Liver (tissue), 8 donors: ENCODE measurements at regions not wholly inside any gene's neighbourhood (a gene's known extent, or its start where the extent isn't known, plus 50 kb on each side); places are given as distances from the start of the nearest gene placed in this dataset.

Experiments used
- DNase-seq: peaks from one replicate; pipeline ENCODE4 v3.0.0-alpha.2; 2017; ENCODE audit warnings: low spot score
- H3K27ac ChIP-seq, 2 donors: one replicate each; pipeline ENCODE4 v1.7.0; 2013; ENCODE audit warnings: inconsistent platforms in 2 of 2, low read length in 2 of 2, control low read depth in 1 of 2, low read depth in 1 of 2, mild to moderate bottlenecking in 1 of 2
- H3K27me3 ChIP-seq, 4 donors: one replicate each; pipeline versions ENCODE4 v1.6.1 to v1.7.0; 2013; ENCODE audit warnings: low read length in 3 of 4, inconsistent platforms in 1 of 4, mild to moderate bottlenecking in 1 of 4, moderate library complexity in 1 of 4; ENCODE audit not compliant: control insufficient read depth in 4 of 4, insufficient read depth in 4 of 4
- H3K36me3 ChIP-seq, 4 donors: one replicate each; pipeline versions ENCODE4 v1.6.1 to v1.7.0; 2013; ENCODE audit warnings: low read length in 3 of 4, mild to moderate bottlenecking in 3 of 4, low read depth in 1 of 4, moderate library complexity in 1 of 4; ENCODE audit not compliant: control insufficient read depth in 4 of 4, insufficient read depth in 3 of 4
- H3K4me1 ChIP-seq, 4 donors: one replicate each; pipeline versions ENCODE4 v1.6.1 to v1.7.0; 2013; ENCODE audit warnings: low read length in 3 of 4, mild to moderate bottlenecking in 3 of 4, moderate library complexity in 1 of 4; ENCODE audit not compliant: control insufficient read depth in 4 of 4, insufficient read depth in 4 of 4
- H3K4me3 ChIP-seq, 3 donors: one replicate each; pipeline versions ENCODE4 v1.6.1 to v1.7.0; 2013; ENCODE audit warnings: low read length in 3 of 3, control low read depth in 1 of 3, low read depth in 1 of 3, mild to moderate bottlenecking in 1 of 3
- H3K9ac ChIP-seq, 2 donors: one replicate each; pipeline ENCODE4 v1.7.0; 2013; ENCODE audit warnings: low read length in 2 of 2, mild to moderate bottlenecking in 2 of 2, moderate library complexity in 2 of 2, control low read depth in 1 of 2, low read depth in 1 of 2
- H3K9me3 ChIP-seq, 4 donors: one replicate each; pipeline versions ENCODE4 v1.6.1 to v1.7.0; 2013; ENCODE audit warnings: low read length in 3 of 4; ENCODE audit not compliant: control insufficient read depth in 4 of 4
- FOXA1 ChIP-seq: IDR thresholded peaks from 2 replicates; pipeline ENCODE4 v1.6.1; 2016; ENCODE audit warnings: antibody characterized with exemption
- FOXA2 ChIP-seq: IDR thresholded peaks from 2 replicates; pipeline ENCODE4 v1.6.1; 2016; ENCODE audit warnings: antibody characterized with exemption
- GABPA ChIP-seq, 2 donors: IDR thresholded peaks in 1 of 2; conservative IDR thresholded peaks in 1 of 2; 2 replicates each; pipeline ENCODE4 v1.6.1; 2016; ENCODE audit warnings: antibody characterized with exemption in 2 of 2, mild to moderate bottlenecking in 1 of 2, moderate library complexity in 1 of 2
- JUND ChIP-seq, 2 donors: IDR thresholded peaks; 2 replicates each; pipeline ENCODE4 v1.6.1; 2016; ENCODE audit warnings: antibody characterized with exemption in 2 of 2
- MAX ChIP-seq: IDR thresholded peaks from 2 replicates; pipeline ENCODE4 v1.6.1; 2016; ENCODE audit warnings: antibody characterized with exemption
- NR2F2 ChIP-seq: IDR thresholded peaks from 2 replicates; pipeline ENCODE4 v1.6.1; 2016; ENCODE audit warnings: antibody characterized with exemption
- REST ChIP-seq: IDR thresholded peaks from 2 replicates; pipeline ENCODE4 v1.6.1; 2016; ENCODE audit warnings: antibody characterized with exemption, mild to moderate bottlenecking
- SP1 ChIP-seq: IDR thresholded peaks from 2 replicates; pipeline ENCODE4 v1.6.1; 2018; ENCODE audit warnings: antibody characterized with exemption, mild to moderate bottlenecking
- TAF1 ChIP-seq: conservative IDR thresholded peaks from 2 replicates; pipeline ENCODE4 v1.6.1; 2016; ENCODE audit warnings: antibody characterized with exemption, mild to moderate bottlenecking
- WGBS: extraction: QIAGEN DNeasy Blood & Tissue Kit; methylation state at CpG from one replicate; pipeline ENCODE4 v1.1.7; 2013; 5-methylcytosine and 5-hydroxymethylcytosine counted together
- TF ChIP-seq, protein P1 (sequence below): fragments of 150-350 bp; IDR thresholded peaks from 2 replicates; pipeline ENCODE4 v1.5.1; 2017; ENCODE audit warnings: improper control_type of control experiment, low read depth, low read length; ENCODE audit not compliant: missing input control
- TF ChIP-seq, protein P2 (sequence below): IDR thresholded peaks from 2 replicates; pipeline ENCODE4 v1.6.1; 2016; ENCODE audit warnings: antibody characterized with exemption
- TF ChIP-seq, protein P3 (sequence below): IDR thresholded peaks from 2 replicates; pipeline ENCODE4 v1.6.1; 2016; ENCODE audit warnings: antibody characterized with exemption
- donor health status: healthy.
- donor health status: healthy.
- donor health status: healthy.
- donor health status: healthy.
- donor health status: healthy.

- no peak for TF ChIP-seq REST
Observed at GRCh38 chr3:159038405-159038804, 236.6 kb downstream of the MFSD1 start (continued).

DNA sequence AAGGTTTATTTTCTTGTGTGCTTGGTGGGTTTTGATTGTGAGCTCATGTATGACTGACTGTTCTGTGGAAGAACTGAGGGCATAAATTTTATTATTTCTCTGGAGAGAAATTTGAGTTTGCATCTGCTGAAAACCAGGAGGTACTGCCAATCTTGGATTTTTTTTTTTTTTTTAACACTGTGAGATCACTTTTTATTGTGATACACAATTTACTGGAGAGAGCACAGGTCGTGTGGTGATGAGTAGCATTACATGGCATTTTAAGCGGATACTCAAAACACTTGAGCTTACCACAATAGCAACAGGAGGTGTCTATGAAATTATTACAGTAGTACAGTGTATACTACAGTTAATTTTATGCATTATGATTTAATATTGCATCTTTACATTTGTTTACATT, 237.4 kb downstream of the MFSD1 start:
- no peaks in the 10 kb centered on the region for H3K36me3 ChIP-seq
- no peak overlapping the region for H3K27ac ChIP-seq
- no peak overlapping the region for H3K9ac ChIP-seq
- H3K4me1 ChIP-seq = no peaks in the 10 kb centered on the region
- no peaks in the 10 kb centered on the region for H3K9me3 ChIP-seq
- H3K27me3 ChIP-seq = peaks cover 0 to 8% (median 1%) of the 10 kb centered on the region in 4 donors
- no peak for DNase-seq
- WGBS = 53% methylated on average over 2 of the region's 2 CpGs
- no peak for TF ChIP-seq NR2F2
- TF ChIP-seq, protein P1, sequence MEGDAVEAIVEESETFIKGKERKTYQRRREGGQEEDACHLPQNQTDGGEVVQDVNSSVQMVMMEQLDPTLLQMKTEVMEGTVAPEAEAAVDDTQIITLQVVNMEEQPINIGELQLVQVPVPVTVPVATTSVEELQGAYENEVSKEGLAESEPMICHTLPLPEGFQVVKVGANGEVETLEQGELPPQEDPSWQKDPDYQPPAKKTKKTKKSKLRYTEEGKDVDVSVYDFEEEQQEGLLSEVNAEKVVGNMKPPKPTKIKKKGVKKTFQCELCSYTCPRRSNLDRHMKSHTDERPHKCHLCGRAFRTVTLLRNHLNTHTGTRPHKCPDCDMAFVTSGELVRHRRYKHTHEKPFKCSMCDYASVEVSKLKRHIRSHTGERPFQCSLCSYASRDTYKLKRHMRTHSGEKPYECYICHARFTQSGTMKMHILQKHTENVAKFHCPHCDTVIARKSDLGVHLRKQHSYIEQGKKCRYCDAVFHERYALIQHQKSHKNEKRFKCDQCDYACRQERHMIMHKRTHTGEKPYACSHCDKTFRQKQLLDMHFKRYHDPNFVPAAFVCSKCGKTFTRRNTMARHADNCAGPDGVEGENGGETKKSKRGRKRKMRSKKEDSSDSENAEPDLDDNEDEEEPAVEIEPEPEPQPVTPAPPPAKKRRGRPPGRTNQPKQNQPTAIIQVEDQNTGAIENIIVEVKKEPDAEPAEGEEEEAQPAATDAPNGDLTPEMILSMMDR = no peak
- TF ChIP-seq SP1 = no peak
- TF ChIP-seq FOXA2 = no peak
- TF ChIP-seq FOXA1 = no peak
- TF ChIP-seq, protein P2, sequence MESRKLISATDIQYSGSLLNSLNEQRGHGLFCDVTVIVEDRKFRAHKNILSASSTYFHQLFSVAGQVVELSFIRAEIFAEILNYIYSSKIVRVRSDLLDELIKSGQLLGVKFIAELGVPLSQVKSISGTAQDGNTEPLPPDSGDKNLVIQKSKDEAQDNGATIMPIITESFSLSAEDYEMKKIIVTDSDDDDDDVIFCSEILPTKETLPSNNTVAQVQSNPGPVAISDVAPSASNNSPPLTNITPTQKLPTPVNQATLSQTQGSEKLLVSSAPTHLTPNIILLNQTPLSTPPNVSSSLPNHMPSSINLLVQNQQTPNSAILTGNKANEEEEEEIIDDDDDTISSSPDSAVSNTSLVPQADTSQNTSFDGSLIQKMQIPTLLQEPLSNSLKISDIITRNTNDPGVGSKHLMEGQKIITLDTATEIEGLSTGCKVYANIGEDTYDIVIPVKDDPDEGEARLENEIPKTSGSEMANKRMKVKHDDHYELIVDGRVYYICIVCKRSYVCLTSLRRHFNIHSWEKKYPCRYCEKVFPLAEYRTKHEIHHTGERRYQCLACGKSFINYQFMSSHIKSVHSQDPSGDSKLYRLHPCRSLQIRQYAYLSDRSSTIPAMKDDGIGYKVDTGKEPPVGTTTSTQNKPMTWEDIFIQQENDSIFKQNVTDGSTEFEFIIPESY = no peak
- no peak for TF ChIP-seq JUND (IDR thresholded peaks at IDR 0.05)
- TF ChIP-seq, protein P3, sequence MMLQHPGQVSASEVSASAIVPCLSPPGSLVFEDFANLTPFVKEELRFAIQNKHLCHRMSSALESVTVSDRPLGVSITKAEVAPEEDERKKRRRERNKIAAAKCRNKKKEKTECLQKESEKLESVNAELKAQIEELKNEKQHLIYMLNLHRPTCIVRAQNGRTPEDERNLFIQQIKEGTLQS = no peak
- H3K4me3 ChIP-seq = no peak overlapping the region

DNA sequence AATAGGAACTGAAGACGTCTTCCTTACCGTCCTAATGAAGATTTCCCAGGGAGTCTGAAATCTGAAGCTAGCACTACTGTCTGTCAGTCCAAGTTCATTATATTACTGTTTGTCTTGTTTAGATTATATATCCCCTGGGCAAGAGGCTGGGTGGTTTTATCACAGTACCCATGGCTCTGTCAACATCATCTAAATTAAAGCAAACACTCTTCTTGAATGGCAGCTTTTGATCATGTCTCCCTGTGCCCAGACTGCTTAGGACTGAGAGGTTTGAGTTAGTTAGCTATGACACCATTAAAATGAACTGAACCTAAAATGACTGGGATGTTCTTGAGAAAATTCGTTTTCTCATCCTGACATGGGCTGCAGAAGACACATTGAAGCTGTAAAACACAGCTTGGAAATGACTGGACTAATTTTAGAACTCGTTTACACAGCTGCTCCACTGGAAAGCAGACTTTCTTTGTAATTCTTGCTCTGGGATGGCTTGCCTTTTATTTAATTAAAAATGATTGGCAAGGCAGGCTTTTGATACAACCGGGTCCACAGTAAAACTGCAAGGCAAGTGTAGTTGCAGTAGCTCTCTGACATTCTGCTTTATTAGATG, 243.5 kb downstream of the MFSD1 start:
- Histone ChIP-seq H3K27ac (no peak overlapping the region), H3K4me1 (no peaks in the 10 kb centered on the region), H3K9ac (no peak overlapping the region), H3K9me3 (no peaks in the 10 kb centered on the region), H3K27me3 (no peaks in the 10 kb centered on the region), H3K36me3 (no peaks in the 10 kb centered on the region), H3K4me3 (no peak overlapping the region)
- DNase-seq = no peak
- WGBS = 57% methylated on average over 5 of the region's 5 CpGs
- TF ChIP-seq NR2F2 (no peak), SP1 (no peak), MAX (no peak), TAF1 (no peak), REST (no peak), GABPA (IDR thresholded peaks at IDR 0.05 in 1 of 2, conservative IDR thresholded peaks at IDR 0.05 in 1 of 2) (no peak)
- TF ChIP-seq, protein P3 = no peak
- TF ChIP-seq, protein P2 = no peak
